Esophagus squamous epithelium (tissue), 4 donors: ENCODE measurements at regions not wholly inside any gene's neighbourhood (a gene's known extent, or its start where the extent isn't known, plus 50 kb on each side); places are given as distances from the start of the nearest gene placed in this dataset.

ENCODE experiments used
- CTCF ChIP-seq, 6 experiments: fragments of 450-650 bp in 4 of 6; fragments of 200-600 bp in 2 of 6; sonication (generic) in 2 of 6; IDR thresholded peaks; one replicate each; pipeline ENCODE4 v1.5.1; 2016 to 2019; ENCODE audit warnings: antibody characterized with exemption in 6 of 6, mild to moderate bottlenecking in 4 of 6, moderate library complexity in 4 of 6
- POLR2A ChIP-seq, 4 donors: fragments of 450-650 bp; IDR thresholded peaks; one replicate each; pipeline ENCODE4 v1.6.1; 2017; ENCODE audit warnings: antibody characterized with exemption in 4 of 4, mild to moderate bottlenecking in 4 of 4, moderate library complexity in 3 of 4

- TF ChIP-seq CTCF (IDR thresholded peaks at IDR 0.05): no peak
- no peak for TF ChIP-seq POLR2A (IDR thresholded peaks at IDR 0.05)
These were observed 432.5 kb upstream of the TENM3 start for GRCh38 chr4:181810711-181811110.
